HK-2 (cell line): ENCODE measurements at regions not wholly inside any gene's neighbourhood (a gene's known extent, or its start where the extent isn't known, plus 50 kb on each side); places are given as distances from the start of the nearest gene placed in this dataset.
"Not testable (repeated sequence)": the region's sequence is repeated elsewhere in the genome, so short reads cannot be mapped to it uniquely, and the experiment has no call there.

Source experiments
- DNase-seq: peaks from one replicate; pipeline ENCODE4 v3.0.0-alpha.2; 2018; ENCODE audit not compliant: unreplicated experiment

DNA sequence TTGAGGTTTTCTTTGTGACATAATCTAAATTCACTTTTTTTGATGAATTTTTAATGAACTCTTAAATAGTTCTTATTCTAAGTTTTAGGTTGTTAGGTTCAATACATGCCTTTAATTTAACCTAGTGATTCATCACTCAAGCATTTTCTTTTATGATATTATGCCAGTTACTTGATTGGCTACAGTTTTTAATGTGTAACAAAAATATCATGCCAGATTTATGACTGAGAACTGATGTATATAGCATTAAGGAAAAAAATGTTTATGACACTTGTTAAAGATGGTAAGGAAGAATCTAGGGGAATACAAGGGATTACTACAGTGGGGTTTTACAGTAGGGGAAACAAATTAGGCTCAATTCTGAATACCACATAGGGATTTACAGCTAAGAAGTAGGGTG lies 103.1 kb downstream of the VGLL3 start:
- no peak for DNase-seq

DNA sequence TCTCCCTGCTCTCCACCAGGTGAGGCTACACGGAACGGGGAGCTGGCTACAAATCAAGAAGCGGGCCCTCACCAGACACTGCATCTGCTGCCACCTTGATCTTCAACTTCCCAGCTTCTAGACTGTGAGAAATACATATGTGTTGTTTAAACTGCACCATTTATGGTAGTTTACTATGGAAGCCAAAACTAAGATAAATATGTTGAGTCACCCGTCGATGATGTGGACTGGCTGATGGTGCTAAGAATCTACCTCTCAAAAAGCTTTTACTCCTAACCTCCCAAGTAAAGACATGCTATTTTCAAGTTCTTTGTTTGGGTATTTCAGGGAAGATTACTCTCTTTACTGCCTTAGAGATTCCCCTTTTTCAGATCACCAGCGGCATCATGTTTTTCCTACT lies 110.9 kb downstream of the VGLL3 start:
- no peak for DNase-seq

DNA sequence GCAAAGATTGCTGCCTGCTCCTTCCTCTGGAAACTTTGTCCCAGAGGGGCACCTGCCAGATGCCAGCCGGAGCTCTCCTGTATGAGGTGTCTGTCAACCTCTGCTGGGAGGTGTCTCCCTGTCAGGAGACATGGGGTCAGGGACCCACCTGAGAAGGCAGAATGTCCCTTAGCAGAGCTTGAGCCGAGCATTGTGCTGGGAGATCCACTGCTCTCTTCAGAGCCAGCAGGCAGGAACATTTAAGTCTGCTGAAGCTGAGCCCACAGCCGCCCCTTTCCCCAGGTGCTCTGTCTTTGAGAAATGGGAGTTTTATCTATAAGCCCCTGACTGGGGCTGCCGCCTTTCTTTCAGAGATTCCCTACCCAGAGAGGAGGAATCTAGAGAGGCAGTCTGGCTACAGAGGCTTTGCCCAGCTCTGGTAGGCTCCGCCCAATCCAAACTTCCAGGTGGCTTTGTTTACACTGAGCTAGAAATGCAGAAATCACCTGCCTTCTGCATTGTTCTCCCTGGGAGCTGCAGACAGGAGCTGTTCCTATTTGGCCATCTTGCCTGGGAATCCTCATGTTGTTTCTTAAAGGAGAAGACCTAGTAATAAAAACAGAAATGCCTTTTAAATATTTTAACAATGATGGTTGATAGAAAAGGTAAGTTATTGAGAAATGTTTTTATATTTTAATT lies 114.3 kb downstream of the VGLL3 start:
- DNase-seq: not testable (repeated sequence)

DNA sequence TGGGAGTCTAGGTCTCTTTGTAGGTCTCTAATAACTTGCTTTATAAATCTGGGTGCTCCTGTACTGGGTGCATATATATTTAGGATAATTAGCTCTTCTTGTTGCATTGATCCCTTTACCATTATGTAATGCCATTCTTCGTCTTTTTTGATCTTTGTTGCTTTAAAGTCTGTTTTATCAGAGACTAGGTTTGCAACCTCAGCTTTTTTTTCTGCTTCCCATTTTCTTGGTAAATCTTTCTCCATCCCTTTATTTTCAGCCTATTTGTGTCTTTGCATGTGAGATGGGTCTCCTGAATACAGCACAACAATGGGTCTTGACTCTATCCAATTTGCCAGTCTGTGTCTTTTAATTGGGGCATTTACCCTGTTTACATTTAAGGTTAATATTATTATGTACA lies 116.2 kb downstream of the VGLL3 start:
- not testable (repeated sequence) for DNase-seq

- DNase-seq: no peak
Observed at GRCh38 chr3:86869566-86869965, 121.4 kb downstream of the VGLL3 start.

- no peak for DNase-seq
Observed at GRCh38 chr3:86867982-86868381, 123.0 kb downstream of the VGLL3 start.

DNA sequence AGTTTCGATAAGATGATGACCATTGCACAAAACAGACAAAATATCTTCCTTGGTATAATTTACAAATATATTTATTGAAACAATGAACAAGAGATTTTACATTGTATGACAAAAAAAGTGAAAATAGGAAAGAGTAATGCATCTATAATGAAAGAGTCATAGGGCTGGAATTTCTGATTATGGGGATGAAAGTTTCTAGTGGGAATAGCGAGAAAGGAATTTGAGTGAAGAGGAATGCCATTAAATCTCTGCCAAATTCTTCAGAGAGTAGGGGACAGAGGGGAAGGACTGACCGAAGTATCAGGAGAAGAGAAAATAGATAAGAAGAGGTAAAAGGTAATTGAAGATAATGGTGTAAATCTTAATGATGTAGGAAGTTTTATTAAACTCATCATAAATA lies 125.4 kb downstream of the VGLL3 start:
- DNase-seq: no peak

DNA sequence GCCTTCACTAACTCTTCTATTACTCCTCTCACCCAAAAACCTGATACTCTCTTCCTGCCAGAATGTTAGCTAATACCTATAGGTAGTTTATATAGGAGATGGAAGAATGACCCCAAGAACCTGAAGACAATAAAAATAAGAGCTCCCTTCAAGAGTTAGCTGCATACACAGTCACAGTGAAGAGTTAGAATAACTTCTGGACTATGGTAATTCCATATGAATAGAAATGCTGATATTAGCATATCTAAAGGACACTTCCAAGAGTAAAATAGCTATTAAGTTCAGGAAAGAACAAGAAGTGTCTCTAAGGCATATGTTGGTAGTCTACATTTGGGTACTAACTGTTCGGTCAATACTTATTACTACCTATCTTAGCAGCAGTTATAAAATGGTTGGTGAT lies 134.2 kb downstream of the VGLL3 start:
- DNase-seq: no peak

- DNase-seq: no peak
Observed at GRCh38 chr3:86849991-86850390, 141.0 kb downstream of the VGLL3 start.

- no peak for DNase-seq
Observed at GRCh38 chr3:86845726-86846125, 145.2 kb downstream of the VGLL3 start.

DNA sequence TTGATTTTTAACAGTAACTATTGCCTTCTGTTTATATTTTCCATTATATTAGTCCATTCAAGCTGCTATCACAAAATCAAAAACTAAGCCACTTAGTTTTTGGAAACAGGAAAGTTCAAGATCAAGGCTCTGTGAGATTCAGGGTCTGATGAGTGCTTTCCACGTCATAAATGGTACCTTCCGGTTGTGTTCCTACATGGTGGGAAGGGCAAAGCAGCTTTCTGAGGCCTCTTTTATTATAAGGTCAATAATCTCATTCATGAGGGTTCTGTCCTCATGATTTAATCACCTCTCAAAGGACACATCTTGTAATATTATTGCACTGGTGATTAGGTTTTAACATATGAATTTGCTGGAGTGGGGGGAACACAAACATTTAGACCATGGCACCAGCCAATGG lies 152.0 kb downstream of the VGLL3 start:
- DNase-seq: no peak

GRCh38 chr3:86837871-86838270 lies 153.1 kb downstream of the VGLL3 start:
- no peak for DNase-seq

DNA sequence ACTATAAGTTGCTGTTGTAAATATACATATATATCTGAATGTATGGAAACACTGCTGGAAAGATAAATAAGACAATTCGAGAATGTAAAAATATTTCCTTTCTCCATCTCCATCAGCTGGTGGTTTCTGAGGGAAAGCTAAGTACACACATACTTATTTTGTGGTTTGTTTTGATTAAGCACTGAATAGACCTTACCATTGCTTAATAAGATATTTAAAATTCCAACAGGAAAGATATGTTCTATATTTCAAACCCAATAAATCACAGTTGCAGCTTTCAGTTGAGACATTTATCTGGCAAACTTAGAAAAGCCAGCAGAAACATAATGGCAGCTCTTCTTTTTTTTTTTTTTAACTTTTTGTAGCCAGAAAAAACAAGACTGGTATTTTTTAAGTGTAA lies 160.4 kb downstream of the VGLL3 start:
- DNase-seq: no peak

- no peak for DNase-seq
Observed at GRCh38 chr3:86828751-86829150, 162.2 kb downstream of the VGLL3 start.

GRCh38 chr3:86827582-86827981 lies 163.4 kb downstream of the VGLL3 start:
- DNase-seq: not testable (repeated sequence)

DNA sequence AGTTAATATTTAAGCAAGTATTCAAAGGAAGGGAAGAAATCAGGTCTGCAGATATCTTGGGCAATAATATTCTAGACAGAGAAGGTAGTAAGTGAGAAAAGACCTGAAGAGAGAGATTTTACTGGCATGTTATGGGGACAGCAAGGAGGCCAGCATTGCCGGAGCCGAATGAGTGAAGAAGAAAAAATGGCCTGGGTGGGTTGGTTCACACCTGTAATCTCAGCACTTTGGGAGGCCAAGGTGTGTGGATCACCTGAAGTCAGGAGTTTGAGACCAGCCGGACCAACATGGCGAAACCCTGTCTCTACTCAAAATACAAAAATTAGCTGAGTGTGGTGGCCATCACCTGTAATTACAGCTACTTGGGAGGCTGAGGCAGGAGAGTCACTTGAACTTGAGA lies 164.7 kb downstream of the VGLL3 start:
- no peak for DNase-seq

DNA sequence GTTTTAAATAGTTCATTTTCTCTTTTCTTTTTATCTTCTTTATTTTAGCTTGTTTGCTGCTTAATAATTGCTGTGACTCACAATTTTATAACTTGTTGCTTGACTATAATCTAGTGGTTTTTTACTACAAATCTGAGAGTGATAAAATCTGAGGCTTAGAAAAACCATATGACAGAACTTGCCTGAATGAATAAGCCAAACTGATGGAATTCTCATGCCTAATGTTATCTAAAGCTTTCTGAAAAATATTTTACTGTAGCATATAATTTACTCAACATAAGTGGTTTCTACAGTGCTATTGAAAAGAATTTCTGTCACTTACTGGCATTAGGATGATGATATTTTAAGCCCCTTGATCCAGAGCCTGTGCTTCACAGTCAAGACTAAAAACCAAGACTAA lies 175.1 kb downstream of the VGLL3 start:
- DNase-seq: no peak

GRCh38 chr3:86814918-86815655 lies 175.9 kb downstream of the VGLL3 start:
- no peak for DNase-seq

DNA sequence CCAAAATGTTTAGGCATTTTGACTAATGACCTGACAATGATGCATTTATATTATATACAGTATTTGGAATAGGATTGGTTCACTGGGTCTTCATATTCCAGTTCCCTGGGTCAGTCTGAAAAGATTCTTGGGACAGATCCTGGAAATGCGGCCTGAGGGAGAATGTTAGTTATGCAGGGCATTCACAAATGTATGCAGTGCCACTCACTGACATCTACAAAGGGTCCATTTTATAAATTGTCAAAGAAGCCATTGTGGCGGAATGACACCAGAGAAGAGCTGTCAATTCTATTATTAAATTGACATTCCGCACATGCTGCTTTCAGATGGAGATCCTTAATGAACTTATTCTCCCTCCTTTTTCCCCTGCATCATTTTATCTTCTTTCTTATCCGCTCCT lies 176.6 kb downstream of the VGLL3 start:
- no peak for DNase-seq

DNA sequence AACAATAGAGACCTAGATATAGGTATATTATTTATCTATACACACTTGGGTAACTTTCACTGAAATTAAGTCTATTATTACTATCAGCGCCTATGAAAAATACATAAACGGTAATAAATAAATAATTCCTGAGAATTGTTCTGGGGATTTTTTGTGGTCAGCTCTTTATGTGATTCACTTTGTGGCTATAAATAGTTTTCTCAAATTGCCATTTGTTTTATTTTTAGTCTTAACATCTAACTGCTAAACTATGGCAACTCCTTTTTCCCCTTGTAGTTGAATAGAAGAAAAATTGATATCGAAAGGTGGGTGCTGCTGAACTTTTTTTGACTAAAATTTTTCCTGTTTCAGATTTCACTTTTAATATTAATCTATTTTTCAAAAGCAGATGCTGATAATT lies 189.0 kb downstream of the VGLL3 start:
- no peak for DNase-seq

- DNase-seq: no peak
Observed at GRCh38 chr3:86801066-86801465, 189.9 kb downstream of the VGLL3 start.

DNA sequence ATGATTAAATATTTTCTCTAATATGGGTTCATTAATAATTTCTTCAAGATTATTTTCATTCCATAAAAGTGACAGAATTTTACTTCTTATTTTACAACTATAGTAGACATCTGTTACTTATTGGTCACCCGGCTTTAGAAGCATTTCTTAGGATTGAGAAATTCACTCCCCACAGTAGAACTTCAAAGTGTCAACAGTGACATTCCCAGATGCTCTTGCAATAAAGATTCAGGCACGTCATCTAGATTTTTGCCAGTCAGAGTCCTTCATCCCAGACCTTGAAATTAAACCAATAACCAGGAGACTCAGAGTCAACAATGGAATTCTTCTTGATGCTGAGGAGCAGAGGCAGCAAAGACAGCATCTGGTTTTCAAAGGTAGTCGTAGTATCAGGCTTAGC lies 190.8 kb downstream of the VGLL3 start:
- no peak for DNase-seq

DNA sequence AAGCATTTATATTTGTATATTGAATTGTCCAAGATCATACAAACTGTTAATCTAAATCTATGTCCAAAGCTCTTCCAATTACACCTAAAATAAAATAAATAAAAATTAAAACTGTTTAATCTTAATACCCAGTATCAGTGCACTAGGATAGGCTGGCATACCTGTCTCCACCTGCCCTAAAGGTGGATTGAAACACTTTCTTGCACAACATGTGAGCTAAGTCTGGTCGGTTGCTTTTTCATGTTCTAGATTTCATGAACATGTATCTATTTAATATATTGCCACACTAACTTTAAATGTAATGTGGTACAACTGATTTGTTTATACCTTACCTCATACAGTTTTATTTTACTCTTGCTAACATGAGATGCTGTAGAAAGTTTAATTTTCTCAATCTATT lies 193.0 kb downstream of the VGLL3 start:
- DNase-seq: no peak
